Colon (tissue), 2 donors: ENCODE measurements at regions not wholly inside any gene's neighbourhood (a gene's known extent, or its start where the extent isn't known, plus 50 kb on each side); places are given as distances from the start of the nearest gene placed in this dataset.

ENCODE experiments used
- FAIRE-seq: peaks from 2 replicates; lab custom pipeline; 2012; peaks lifted over from hg19 to GRCh38; lab: Jason Lieb, UNC
- donor health status: control.
- donor health status: control.

GRCh38 chr1:106780066-106780465 lies 276.4 kb upstream of the PRMT6 start:
- no peak for FAIRE-seq

- no peak for FAIRE-seq
These were observed 275.5 kb upstream of the PRMT6 start for GRCh38 chr1:106780806-106781569.

- FAIRE-seq, result no peak
These were observed 271.3 kb upstream of the PRMT6 start for GRCh38 chr1:106785176-106785575.

- no peak for FAIRE-seq
These were observed 269.0 kb upstream of the PRMT6 start for GRCh38 chr1:106787520-106787919.

GRCh38 chr1:106789686-106790085 lies 266.8 kb upstream of the PRMT6 start:
- no peak for FAIRE-seq

GRCh38 chr1:106791041-106791440 lies 265.4 kb upstream of the PRMT6 start:
- no peak for FAIRE-seq

- no peak for FAIRE-seq
These were observed 262.8 kb upstream of the PRMT6 start for GRCh38 chr1:106793651-106794050.

GRCh38 chr1:106798991-106799390 lies 257.5 kb upstream of the PRMT6 start:
- FAIRE-seq, result no peak

- no peak for FAIRE-seq
These were observed 254.3 kb upstream of the PRMT6 start for GRCh38 chr1:106802181-106802580.

GRCh38 chr1:106814418-106814817 lies 242.1 kb upstream of the PRMT6 start:
- FAIRE-seq, result no peak

GRCh38 chr1:106817575-106817974 lies 238.9 kb upstream of the PRMT6 start:
- FAIRE-seq, result no peak

- FAIRE-seq, result no peak
These were observed 225.0 kb upstream of the PRMT6 start for GRCh38 chr1:106831511-106831910.

- no peak for FAIRE-seq
These were observed 219.8 kb upstream of the PRMT6 start for GRCh38 chr1:106836708-106837107.

- FAIRE-seq, result no peak
These were observed 213.0 kb upstream of the PRMT6 start for GRCh38 chr1:106843518-106843917.

GRCh38 chr1:106846656-106847055 lies 209.8 kb upstream of the PRMT6 start:
- no peak for FAIRE-seq

GRCh38 chr1:106861110-106861509 lies 195.4 kb upstream of the PRMT6 start:
- no peak for FAIRE-seq

- FAIRE-seq, result no peak
These were observed 187.6 kb upstream of the PRMT6 start for GRCh38 chr1:106868828-106869227.

GRCh38 chr1:106875622-106876021 lies 180.9 kb upstream of the PRMT6 start:
- FAIRE-seq, result no peak

GRCh38 chr1:106876384-106876783 lies 180.1 kb upstream of the PRMT6 start:
- no peak for FAIRE-seq

GRCh38 chr1:106879538-106879937 lies 176.9 kb upstream of the PRMT6 start:
- no peak for FAIRE-seq

- FAIRE-seq, result no peak
These were observed 176.2 kb upstream of the PRMT6 start for GRCh38 chr1:106880226-106880625.

GRCh38 chr1:106883208-106883607 lies 173.3 kb upstream of the PRMT6 start:
- FAIRE-seq, result no peak

- FAIRE-seq, result no peak
These were observed 167.4 kb upstream of the PRMT6 start for GRCh38 chr1:106889059-106889458.

- FAIRE-seq, result no peak
These were observed 166.9 kb upstream of the PRMT6 start for GRCh38 chr1:106889583-106889982.
